ENCODE measurements at regions not wholly inside any gene's neighbourhood (a gene's known extent, or its start where the extent isn't known, plus 50 kb on each side); places are given as distances from the start of the nearest gene placed in this dataset.
"Not testable (repeated sequence)": the region's sequence is repeated elsewhere in the genome, so short reads cannot be mapped to it uniquely, and the experiment has no call there.

DNA sequence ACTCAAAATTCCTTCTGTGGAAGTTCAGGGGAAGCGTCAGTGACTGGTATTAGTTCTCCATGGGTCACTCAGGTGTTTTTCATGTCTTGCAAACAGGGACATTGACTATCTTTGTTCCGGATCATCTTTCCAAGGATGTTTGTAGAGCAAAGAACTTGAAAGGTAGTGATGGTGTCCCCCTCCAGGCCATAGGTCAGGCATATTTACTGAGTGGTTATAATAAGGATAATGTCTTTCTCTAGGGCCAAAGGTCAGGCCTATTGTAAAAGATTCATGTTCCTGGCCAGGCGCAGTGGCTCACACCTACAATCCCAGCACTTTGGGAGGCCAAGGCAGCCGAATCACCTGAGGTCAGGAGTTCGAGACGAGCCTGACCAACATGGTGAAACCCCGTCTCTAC, 614.8 kb downstream of the KIF4B start:
- DNase-seq, result no peak

GRCh38 chr5:155629597-155629996, 616.0 kb downstream of the KIF4B start:
- no peak for DNase-seq

- no peak for DNase-seq
Measured at GRCh38 chr5:155631116-155631515, 617.6 kb downstream of the KIF4B start.

- no peak for DNase-seq
Measured at GRCh38 chr5:155633338-155633957, 619.9 kb downstream of the KIF4B start.

- no peak for DNase-seq
Measured at GRCh38 chr5:155649666-155650065, 636.1 kb downstream of the KIF4B start.

DNA sequence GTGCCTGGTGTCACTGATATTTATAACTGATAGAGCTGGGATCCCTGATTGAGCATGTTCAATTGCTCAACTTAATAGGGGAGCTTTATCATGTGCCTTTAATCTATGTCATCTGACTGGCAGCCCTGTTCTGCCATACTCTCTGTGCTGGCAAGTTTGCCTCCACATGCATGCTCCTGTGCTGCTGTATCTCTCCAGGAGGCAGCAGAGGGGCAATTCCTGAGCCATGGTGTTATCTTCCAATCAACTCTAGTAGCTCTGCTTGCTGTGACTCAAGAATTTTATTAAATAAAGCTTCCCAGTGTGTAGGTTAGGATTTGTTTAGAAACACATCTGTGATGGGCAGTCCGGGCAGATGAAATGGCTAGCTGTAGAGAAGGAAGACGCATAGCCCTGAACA, 642.0 kb downstream of the KIF4B start:
- DNase-seq, result no peak

DNA sequence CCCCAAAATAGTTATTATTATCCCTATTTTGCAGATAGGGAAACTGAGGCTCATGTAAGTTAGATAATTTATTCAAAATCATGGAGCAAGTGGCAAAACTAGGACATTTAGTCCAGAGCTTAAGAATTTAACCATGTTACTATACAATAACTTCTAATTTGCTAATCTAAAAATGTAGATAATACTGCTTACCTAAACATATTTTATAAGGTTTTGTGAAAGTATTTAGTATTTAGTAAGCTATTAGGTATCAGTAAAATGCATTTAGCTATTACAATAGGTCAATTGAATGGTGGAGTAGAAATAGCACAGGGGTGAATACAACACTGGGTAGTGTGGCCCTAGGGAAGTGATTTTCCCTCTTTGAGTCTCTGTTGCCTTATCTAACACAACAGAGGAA, 648.3 kb downstream of the KIF4B start:
- DNase-seq, result no peak

DNA sequence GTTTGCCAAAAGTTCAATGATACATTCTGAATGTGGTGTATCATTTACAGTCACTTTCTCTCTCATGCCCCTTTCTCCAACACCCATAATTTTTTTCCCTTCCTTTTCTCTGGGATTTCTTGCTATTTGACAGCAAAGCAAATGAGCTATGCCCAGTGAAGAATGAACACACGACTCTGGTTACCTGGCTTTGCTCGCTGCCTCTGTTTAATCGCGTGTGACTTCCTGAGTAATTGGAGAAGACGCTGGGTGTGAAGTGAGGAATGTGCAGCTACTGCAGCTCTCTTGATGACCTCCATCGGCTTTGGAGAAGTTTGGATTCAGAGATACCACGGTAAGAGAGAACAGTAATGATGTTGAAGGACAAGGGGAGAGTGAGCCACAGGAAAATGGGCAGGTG, 651.8 kb downstream of the KIF4B start:
- DNase-seq, result no peak

DNA sequence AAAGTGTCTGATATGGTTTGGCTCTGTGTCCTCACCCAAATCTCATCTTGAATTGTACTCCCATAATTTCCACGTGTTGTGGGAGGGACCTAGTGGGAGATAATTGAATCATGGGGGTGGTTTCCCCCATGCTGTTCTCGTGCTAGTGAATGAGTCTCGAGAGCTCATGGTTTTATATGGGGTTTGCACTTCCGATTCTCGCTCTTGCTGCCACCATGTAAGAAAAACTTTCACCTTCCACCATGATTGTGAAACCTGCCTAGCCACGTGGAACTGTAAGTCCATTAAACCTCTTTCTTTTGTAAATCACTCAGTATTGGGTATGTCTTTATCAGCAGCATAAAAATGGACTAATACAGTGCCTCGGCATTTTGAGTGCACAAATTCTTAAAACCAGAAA, 655.0 kb upstream of the SGCD start:
- not testable (repeated sequence) for DNase-seq

DNA sequence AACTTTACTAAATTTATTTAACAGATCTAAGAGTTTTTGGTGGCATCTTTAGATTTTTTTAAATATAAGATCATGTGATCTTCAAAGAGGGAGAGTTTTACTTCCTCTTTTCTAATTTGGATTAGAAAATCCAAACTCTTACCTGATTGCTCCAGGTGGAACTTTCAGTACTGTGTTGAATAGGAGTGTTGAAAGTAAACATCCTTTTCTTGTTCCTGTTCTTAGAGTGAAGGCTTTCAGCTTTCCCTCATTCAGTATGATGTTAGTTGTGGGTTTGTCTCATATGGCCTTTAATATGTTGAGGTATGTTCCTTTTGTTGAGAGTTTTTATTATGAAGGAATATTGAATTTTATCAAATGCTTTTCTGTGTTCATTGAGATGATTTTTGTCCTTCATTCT, 650.0 kb upstream of the SGCD start:
- DNase-seq, result no peak

- DNase-seq, result no peak
Measured at GRCh38 chr5:155678371-155678770, 648.6 kb upstream of the SGCD start.

DNA sequence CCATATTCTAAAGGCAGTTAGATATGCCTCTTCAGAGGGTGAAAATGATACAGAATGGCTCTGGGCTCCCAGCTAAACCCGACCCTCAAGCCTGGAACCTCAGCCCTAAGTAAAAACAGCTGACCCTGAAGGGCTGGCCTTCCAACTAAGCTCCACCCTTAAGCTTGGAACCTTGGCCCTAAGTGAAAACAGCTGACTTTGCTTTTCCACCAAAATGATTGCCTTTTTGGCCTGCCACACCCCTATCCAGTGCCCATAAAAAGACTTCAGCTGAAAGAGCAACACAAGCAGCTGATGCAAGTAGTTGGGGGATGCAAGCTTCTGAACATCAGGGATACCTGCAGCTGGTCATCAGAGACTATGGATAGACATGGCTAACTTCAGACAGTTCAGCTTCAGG, 647.4 kb upstream of the SGCD start:
- DNase-seq, result no peak

DNA sequence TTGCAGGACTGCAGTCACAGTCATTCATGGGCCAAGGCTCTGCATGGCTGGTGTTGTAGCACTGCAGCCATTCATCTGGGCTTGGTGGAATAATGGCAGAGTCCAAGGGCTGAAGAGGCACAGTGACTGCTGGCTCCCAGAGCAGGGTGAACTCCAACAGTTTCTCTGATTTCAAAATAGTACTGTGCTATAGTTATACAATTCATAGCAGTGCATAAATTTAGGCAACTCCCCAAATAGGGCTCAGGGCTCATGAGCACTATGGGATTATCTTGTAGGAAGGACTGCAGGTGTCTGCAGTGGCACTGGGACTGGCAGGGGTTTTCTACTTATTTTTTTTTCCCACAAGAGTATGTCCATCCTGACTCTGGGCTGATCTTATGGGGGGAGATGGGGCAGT, 642.5 kb upstream of the SGCD start:
- DNase-seq, result no peak

DNA sequence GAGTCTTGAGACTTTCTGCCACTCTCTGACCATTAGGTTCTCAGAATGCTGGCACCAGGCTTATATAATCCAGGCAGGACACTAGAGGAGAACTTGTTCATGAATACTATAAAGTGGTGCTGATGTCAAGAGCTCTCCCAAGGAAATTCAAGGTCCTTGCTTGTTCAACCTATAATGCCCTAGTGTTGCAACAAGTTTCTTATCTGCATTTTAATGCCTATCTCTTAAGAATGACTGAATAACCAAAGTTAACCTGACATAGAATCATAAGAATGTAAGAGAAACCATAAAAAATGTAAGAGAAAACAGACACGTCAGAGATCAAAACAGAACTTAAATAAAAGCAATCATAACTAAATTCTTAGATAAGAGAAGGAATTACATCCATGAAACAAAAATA, 640.8 kb upstream of the SGCD start:
- no peak for DNase-seq

DNA sequence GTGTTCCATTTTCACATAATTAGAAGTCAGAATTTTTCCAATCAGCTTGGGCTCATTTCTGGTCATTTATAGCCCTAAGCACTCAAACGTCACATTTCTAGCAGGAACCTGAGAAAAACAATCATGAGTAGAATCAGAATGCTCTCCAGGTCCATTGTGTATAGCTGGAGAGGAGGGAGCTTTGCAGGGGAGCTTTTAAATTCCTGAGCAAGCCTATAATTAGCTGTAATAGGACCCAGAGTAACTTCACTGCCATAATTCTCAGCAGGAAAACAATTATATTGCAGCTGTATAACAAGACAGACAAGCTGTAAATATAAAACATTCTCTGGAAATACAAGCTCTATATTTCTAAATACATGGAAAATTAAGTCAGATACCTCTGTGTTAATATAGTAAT, 637.6 kb upstream of the SGCD start:
- no peak for DNase-seq

- DNase-seq, result no peak
Measured at GRCh38 chr5:155696362-155696761, 630.6 kb upstream of the SGCD start.

DNA sequence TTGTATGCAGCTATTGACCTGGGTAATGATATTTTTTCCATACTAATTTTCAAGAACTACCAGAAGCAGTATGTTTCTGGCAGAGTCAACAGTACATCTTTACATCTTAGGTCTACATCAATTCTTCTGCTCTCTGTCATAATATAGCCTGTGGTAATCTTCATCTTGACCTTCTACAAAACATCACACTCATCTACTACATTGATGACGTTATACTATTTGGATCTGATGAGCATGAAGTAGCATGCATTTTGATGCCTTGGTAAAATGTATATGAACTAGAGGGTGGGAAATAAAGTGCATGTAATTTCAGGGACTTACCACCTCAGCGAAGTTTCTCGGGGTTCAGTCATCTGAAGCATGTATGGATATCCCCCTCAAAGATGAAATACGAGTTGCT, 629.7 kb upstream of the SGCD start:
- no peak for DNase-seq

DNA sequence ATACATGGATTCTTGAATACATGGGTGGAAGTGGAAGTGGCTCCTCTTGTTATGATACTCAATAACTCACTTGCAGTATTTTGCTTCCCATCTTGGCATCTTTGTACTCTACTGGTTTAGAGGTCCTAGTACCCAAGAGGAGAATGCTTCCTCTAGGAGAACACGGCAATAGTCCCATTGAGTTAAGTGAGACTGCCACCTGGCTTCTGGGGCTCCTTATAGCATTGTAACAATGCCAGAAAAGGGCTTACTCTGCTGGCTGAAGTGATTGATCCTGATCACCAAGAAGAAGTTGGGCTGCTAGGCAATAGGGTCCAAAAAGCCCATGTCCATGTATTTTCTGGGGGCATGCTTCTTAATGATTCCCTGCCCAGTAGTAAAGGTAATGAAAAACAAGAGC, 627.6 kb upstream of the SGCD start:
- DNase-seq, result no peak

GRCh38 chr5:155700333-155700732, 626.6 kb upstream of the SGCD start:
- peak; percentile 13 for DNase-seq

DNA sequence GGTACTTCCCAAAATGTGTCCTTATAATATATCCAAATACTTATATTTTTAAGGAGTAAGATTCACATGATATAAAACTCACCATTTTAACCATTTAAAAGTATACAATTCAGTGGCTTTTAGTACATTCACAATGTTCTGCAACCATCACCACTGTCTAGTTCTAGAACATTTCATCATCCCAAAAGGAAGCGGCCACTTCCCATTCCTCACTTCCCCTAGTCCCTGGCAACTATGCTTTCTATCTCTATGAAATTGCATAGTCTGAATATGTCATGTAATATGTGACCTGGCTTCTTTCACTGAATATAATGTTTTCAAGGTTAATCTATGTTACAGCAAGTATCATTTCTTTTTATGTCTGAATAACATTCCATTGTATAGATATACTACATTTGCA, 615.1 kb upstream of the SGCD start:
- DNase-seq, result no peak

- not testable (repeated sequence) for DNase-seq
Measured at GRCh38 chr5:155714435-155714834, 612.5 kb upstream of the SGCD start.

GRCh38 chr5:155726267-155726666, 600.7 kb upstream of the SGCD start:
- no peak for DNase-seq

- DNase-seq, result no peak
Measured at GRCh38 chr5:155727512-155728145, 599.3 kb upstream of the SGCD start.

DNA sequence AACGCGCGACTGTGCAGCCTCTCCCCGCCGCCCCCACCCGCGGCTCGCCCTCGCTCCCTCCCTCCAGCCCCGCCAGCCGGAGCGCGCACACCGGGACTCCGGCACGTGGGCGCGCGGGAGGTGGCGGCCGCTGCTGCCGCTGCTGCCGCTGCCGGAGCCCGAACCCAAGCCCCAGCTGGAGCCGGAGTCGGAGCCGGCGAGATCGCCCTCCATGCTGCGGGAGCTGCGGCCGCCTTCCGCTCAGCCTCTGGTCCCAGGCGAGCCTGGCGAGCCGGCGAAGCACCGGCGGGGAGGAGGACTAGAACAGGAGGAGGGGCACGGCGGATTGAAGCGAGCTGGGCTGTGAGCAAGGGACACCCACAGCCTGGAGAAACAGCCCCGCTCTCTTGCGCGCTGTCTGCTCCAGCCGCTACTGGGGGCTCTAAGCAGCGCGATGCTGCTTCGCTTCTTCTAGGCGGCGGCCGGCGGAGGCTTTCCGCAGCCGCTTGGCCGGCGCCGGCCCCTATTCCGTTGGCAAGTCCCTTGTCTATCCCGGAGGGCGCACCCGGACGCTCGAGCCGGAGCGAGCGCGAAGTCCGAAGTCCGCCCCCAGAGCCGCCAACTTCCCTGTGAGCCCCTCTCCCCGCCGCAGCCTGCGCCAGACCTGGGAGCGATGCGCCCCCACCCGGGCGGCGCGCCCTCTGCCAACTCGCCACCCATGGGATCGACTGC, 598.7 kb upstream of the SGCD start:
- peak; percentile 62 for DNase-seq
